GM12878 (cell line): ENCODE measurements at regions not wholly inside any gene's neighbourhood (a gene's known extent, or its start where the extent isn't known, plus 50 kb on each side); places are given as distances from the start of the nearest gene placed in this dataset.

Experiments
- BACH1 ChIP-seq: fragments of 450-650 bp; IDR thresholded peaks from 2 replicates; pipeline ENCODE4 v1.6.1; 2017; ENCODE audit warnings: mild to moderate bottlenecking, borderline replicate concordance
- HDAC6 ChIP-seq: fragments of 200-600 bp; sonication (generic); IDR thresholded peaks from one replicate; pipeline ENCODE4 v1.8.0; 2017; ENCODE audit warnings: antibody characterized with exemption; ENCODE audit not compliant: unreplicated experiment
- KLF5 ChIP-seq: fragments of 450-650 bp; IDR thresholded peaks from 2 replicates; pipeline ENCODE4 v1.6.1; 2014; ENCODE audit warnings: mild to moderate bottlenecking; ENCODE audit not compliant: partially characterized antibody
- MTA2 ChIP-seq: fragments of 450-650 bp; IDR thresholded peaks from 2 replicates; pipeline ENCODE4 v1.6.1; 2016; ENCODE audit warnings: low read depth, mild to moderate bottlenecking, moderate library complexity
- NR2C2 ChIP-seq: IDR thresholded peaks from 2 replicates; pipeline ENCODE4 v1.6.1; 2011; ENCODE audit warnings: borderline replicate concordance, low read depth; ENCODE audit not compliant: control insufficient read depth, insufficient read length
- PAX8 ChIP-seq: fragments of 450-650 bp; IDR thresholded peaks from 2 replicates; pipeline ENCODE4 v1.6.1; 2017; ENCODE audit warnings: mild to moderate bottlenecking, moderate library complexity
- POLR2AphosphoS2 ChIP-seq: IDR thresholded peaks from 2 replicates; pipeline ENCODE4 v1.6.1; 2011; ENCODE audit warnings: low read depth, mild to moderate bottlenecking, low read length, improper control_type of control experiment, moderate library complexity
- TF ChIP-seq, protein P1 (sequence below): fragments of 450-650 bp; formaldehyde crosslinking; IDR thresholded peaks from 2 replicates; pipeline ENCODE4 v1.4.0; 2020; ENCODE audit warnings: mild to moderate bottlenecking, moderate library complexity
- TF ChIP-seq, protein P2 (sequence below): IDR thresholded peaks from 2 replicates; pipeline ENCODE4 v1.6.1; 2012; ENCODE audit warnings: low read depth, low read length, improper control_type of control experiment

DNA sequence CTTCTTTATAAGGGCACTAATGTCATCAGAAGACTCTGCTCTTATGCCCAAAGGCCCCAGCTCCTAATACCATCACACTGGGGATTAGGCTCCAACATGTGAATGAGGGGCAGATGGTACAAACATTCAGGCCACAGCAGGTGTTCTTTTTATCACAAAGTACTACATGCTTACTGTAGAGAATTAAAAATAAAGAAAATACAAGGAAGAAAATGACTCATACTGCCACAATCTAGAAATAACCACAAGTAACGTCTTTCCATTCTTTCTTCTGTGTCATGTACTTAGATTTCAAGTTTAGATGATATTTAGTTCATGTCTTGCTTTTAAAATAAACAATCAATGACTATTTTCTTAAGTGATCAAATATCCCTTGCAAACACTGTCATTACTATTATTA is 100.3 kb upstream of the NEDD4L start (continued):
- TF ChIP-seq, protein P1, sequence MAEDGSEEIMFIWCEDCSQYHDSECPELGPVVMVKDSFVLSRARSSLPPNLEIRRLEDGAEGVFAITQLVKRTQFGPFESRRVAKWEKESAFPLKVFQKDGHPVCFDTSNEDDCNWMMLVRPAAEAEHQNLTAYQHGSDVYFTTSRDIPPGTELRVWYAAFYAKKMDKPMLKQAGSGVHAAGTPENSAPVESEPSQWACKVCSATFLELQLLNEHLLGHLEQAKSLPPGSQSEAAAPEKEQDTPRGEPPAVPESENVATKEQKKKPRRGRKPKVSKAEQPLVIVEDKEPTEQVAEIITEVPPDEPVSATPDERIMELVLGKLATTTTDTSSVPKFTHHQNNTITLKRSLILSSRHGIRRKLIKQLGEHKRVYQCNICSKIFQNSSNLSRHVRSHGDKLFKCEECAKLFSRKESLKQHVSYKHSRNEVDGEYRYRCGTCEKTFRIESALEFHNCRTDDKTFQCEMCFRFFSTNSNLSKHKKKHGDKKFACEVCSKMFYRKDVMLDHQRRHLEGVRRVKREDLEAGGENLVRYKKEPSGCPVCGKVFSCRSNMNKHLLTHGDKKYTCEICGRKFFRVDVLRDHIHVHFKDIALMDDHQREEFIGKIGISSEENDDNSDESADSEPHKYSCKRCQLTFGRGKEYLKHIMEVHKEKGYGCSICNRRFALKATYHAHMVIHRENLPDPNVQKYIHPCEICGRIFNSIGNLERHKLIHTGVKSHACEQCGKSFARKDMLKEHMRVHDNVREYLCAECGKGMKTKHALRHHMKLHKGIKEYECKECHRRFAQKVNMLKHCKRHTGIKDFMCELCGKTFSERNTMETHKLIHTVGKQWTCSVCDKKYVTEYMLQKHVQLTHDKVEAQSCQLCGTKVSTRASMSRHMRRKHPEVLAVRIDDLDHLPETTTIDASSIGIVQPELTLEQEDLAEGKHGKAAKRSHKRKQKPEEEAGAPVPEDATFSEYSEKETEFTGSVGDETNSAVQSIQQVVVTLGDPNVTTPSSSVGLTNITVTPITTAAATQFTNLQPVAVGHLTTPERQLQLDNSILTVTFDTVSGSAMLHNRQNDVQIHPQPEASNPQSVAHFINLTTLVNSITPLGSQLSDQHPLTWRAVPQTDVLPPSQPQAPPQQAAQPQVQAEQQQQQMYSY (CRISPR knock-in tag) = no peak
- TF ChIP-seq POLR2AphosphoS2 (no peak), KLF5 (no peak), MTA2 (no peak), PAX8 (no peak), NR2C2 (no peak), HDAC6 (no peak), BACH1 (no peak)
- TF ChIP-seq, protein P2, sequence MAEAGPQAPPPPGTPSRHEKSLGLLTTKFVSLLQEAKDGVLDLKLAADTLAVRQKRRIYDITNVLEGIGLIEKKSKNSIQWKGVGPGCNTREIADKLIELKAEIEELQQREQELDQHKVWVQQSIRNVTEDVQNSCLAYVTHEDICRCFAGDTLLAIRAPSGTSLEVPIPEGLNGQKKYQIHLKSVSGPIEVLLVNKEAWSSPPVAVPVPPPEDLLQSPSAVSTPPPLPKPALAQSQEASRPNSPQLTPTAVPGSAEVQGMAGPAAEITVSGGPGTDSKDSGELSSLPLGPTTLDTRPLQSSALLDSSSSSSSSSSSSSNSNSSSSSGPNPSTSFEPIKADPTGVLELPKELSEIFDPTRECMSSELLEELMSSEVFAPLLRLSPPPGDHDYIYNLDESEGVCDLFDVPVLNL = no peak
